GM18870 (cell line): ENCODE measurements at regions not wholly inside any gene's neighbourhood (a gene's known extent, or its start where the extent isn't known, plus 50 kb on each side); places are given as distances from the start of the nearest gene placed in this dataset.
A peak's percentile ranks its signal among the peaks of the same experiment; 100 is the strongest.

Source experiments
- ATAC-seq: cut with Tn5 transposase; IDR thresholded peaks from one replicate; pipeline ENCODE4 v1.9.1; 2021; ENCODE audit warnings: moderate library complexity; ENCODE audit not compliant: unreplicated experiment

- no peak for ATAC-seq
These were observed 301.1 kb upstream of the NBEA start for GRCh38 chr13:34640993-34641330.

- ATAC-seq, result no peak
These were observed 294.5 kb upstream of the NBEA start for GRCh38 chr13:34647379-34648150.

- no peak for ATAC-seq
These were observed 287.9 kb upstream of the NBEA start for GRCh38 chr13:34654203-34654602.

GRCh38 chr13:34654647-34655046 is 287.4 kb upstream of the NBEA start:
- ATAC-seq, result no peak

- no peak for ATAC-seq
These were observed 286.5 kb upstream of the NBEA start for GRCh38 chr13:34655554-34655953.

GRCh38 chr13:34657716-34658115 is 284.4 kb upstream of the NBEA start:
- ATAC-seq, result peak; percentile 57

GRCh38 chr13:34667286-34668218 is 274.5 kb upstream of the NBEA start:
- no peak for ATAC-seq

GRCh38 chr13:34671137-34671536 is 270.9 kb upstream of the NBEA start:
- no peak for ATAC-seq

- ATAC-seq, result no peak
These were observed 269.4 kb upstream of the NBEA start for GRCh38 chr13:34672631-34673030.

- no peak for ATAC-seq
These were observed 266.4 kb upstream of the NBEA start for GRCh38 chr13:34675626-34676025.

- no peak for ATAC-seq
These were observed 263.9 kb upstream of the NBEA start for GRCh38 chr13:34678154-34678553.

GRCh38 chr13:34681405-34681955 is 260.6 kb upstream of the NBEA start:
- no peak for ATAC-seq

- ATAC-seq, result no peak
These were observed 247.0 kb upstream of the NBEA start for GRCh38 chr13:34695063-34695462.

GRCh38 chr13:34696296-34696695 is 245.8 kb upstream of the NBEA start:
- ATAC-seq, result no peak

GRCh38 chr13:34696741-34697140 is 245.3 kb upstream of the NBEA start:
- ATAC-seq, result no peak

- ATAC-seq, result no peak
These were observed 243.1 kb upstream of the NBEA start for GRCh38 chr13:34698945-34699344.

- ATAC-seq, result no peak
These were observed 241.9 kb upstream of the NBEA start for GRCh38 chr13:34700155-34700554.

- no peak for ATAC-seq
These were observed 240.2 kb upstream of the NBEA start for GRCh38 chr13:34701919-34702318.

GRCh38 chr13:34708566-34709313 is 233.3 kb upstream of the NBEA start:
- no peak for ATAC-seq

GRCh38 chr13:34719060-34719875 is 222.8 kb upstream of the NBEA start:
- ATAC-seq, result no peak
